K562 (cell line): ENCODE measurements at regions not wholly inside any gene's neighbourhood (a gene's known extent, or its start where the extent isn't known, plus 50 kb on each side); places are given as distances from the start of the nearest gene placed in this dataset.
A peak's percentile ranks its signal among the peaks of the same experiment; 100 is the strongest.

ENCODE experiments used
- ATAC-seq: fragments of 200-7000 bp; cut with Tn5 transposase; 3 replicates; pipeline ENCODE4 v1.9.1; 2020; ENCODE audit warnings: moderate library complexity
- BruUV-seq: library from RNA; stranded (reverse); fragments of 400-500 nt; replicated peaks from 2 replicates; lab custom pipeline; 2021; lab: Mats Ljungman, UMichigan
- CTCF ChIA-PET: fragments of 300-600 bp; formaldehyde crosslinking; extraction: SDS; loops from one replicate; lab custom pipeline; 2021; ENCODE audit warnings: low intra/inter-chr PET ratio; lab: Yijun Ruan, JAX
- POLR2A ChIA-PET: fragments of 300-600, 350-650 bp; sonication (Branson Sonifier 250); formaldehyde crosslinking; extraction: SDS; loops from one replicate; lab custom pipeline; 2021; ENCODE audit warnings: antibody characterized with exemption, inconsistent platforms; lab: Yijun Ruan, JAX
- DNase-seq, 4 experiments: peaks; one replicate each; pipeline versions ENCODE4 v3.0.0 to v3.0.0-alpha.2; 2011 to 2018; ENCODE audit warnings: low spot score in 3 of 4, mixed read lengths in 3 of 4; ENCODE audit errors: extremely low read depth in 1 of 4
- FAIRE-seq: peaks from 2 replicates; lab custom pipeline; 2011; peaks lifted over from hg19 to GRCh38; lab: Jason Lieb, UNC
- H2AFZ ChIP-seq: 2 replicates; pipeline ENCODE4 v1.6.0; 2011; ENCODE audit warnings: low read depth, low read length, control low read depth, inconsistent platforms
- H3K27ac ChIP-seq: fragments of 200-600 bp; 3 replicates; pipeline ENCODE4 v1.8.0; 2011; ENCODE audit warnings: low read depth, mild to moderate bottlenecking, control low read depth, inconsistent platforms, low read length, moderate library complexity, mixed read lengths; ENCODE audit errors: extremely low read depth
- H3K27me3 ChIP-seq, 2 experiments: fragments of 300-600 bp in 1 of 2; 2 replicates in 1 of 2; 3 replicates in 1 of 2; pipeline versions ENCODE4 v1.6.0 to v1.8.0; 2011; ENCODE audit warnings: inconsistent platforms in 2 of 2, low read length in 2 of 2, mild to moderate bottlenecking in 1 of 2, mixed read lengths in 1 of 2, moderate library complexity in 1 of 2; ENCODE audit not compliant: control insufficient read depth in 2 of 2, insufficient read depth in 2 of 2
- H3K36me3 ChIP-seq: fragments of 300-600 bp; 3 replicates; pipeline ENCODE4 v1.8.0; 2011; ENCODE audit warnings: mild to moderate bottlenecking, low read length, inconsistent platforms; ENCODE audit not compliant: control insufficient read depth, insufficient read depth
- H3K4me1 ChIP-seq, 2 experiments: fragments of 200-600 bp in 1 of 2; replicated peaks in 1 of 2; 2 replicates in 1 of 2; 3 replicates in 1 of 2; pipeline versions ENCODE4 v1.5.1 to v1.8.0; 2011; ENCODE audit warnings: inconsistent platforms in 2 of 2, low read length in 2 of 2, mild to moderate bottlenecking in 1 of 2, mixed read lengths in 1 of 2, moderate library complexity in 1 of 2; ENCODE audit not compliant: control insufficient read depth in 2 of 2, insufficient read depth in 2 of 2
- H3K4me2 ChIP-seq: 2 replicates; pipeline ENCODE4 v1.6.1; 2011; ENCODE audit warnings: low read length, control low read depth, inconsistent platforms, mixed read lengths; ENCODE audit not compliant: insufficient read depth
- H3K4me3 ChIP-seq: fragments of 200-600 bp; sonication (generic), shearing (Covaris generic); 2 replicates; pipeline ENCODE4 v1.5.1; 2016; ENCODE audit warnings: control low read depth, inconsistent platforms
- H3K79me2 ChIP-seq: fragments of 200-600 bp; 3 replicates; pipeline ENCODE4 v1.8.0; 2011; ENCODE audit warnings: low read length, inconsistent platforms; ENCODE audit not compliant: control insufficient read depth, insufficient read depth
- H3K9ac ChIP-seq, 2 experiments: 2 replicates each; pipeline versions ENCODE4 v1.6.0 to v1.6.1; 2011; ENCODE audit warnings: low read depth in 2 of 2, low read length in 2 of 2, control low read depth in 1 of 2, inconsistent platforms in 1 of 2, mild to moderate bottlenecking in 1 of 2, mixed read lengths in 1 of 2; ENCODE audit not compliant: insufficient read depth in 1 of 2
- H3K9me1 ChIP-seq: one replicate; pipeline ENCODE4 v1.6.0; 2011; ENCODE audit warnings: inconsistent platforms, mild to moderate bottlenecking, low read length, moderate library complexity; ENCODE audit not compliant: control insufficient read depth, insufficient read depth
- H3K9me3 ChIP-seq: replicated peaks from 2 replicates; pipeline ENCODE4 v1.5.1; 2011; ENCODE audit warnings: low read depth, low read length, inconsistent platforms; ENCODE audit not compliant: control insufficient read depth, insufficient read depth
- H4K20me1 ChIP-seq: replicated peaks from 2 replicates; pipeline ENCODE4 v1.6.1; 2011; ENCODE audit warnings: low read length, inconsistent platforms, mixed read lengths; ENCODE audit not compliant: control insufficient read depth, insufficient read depth
- AFF4 ChIP-seq: sonication (generic); formaldehyde crosslinking; IDR thresholded peaks from 2 replicates; pipeline ENCODE4 v1.8.0; 2023; ENCODE audit warnings: mild to moderate bottlenecking, missing genetic modification reagents
- ZNF12 ChIP-seq: sonication (generic); formaldehyde crosslinking; IDR thresholded peaks from 2 replicates; pipeline ENCODE4 v1.4.0; 2020; ENCODE audit warnings: mild to moderate bottlenecking, missing genetic modification reagents
- WGBS: fragments of 100-300 bp; shearing (Covaris generic); methylation state at CpG from one replicate; pipeline ENCODE4 v1.1.6; 2016; ENCODE audit warnings: low coverage, mixed read lengths; ENCODE audit not compliant: insufficient coverage; ENCODE audit errors: missing lambda C conversion rate; 5-methylcytosine and 5-hydroxymethylcytosine counted together
- in situ Hi-C: fragments of 300-500 bp; cut with MboI; formaldehyde crosslinking; loops from 4 replicates; pipeline ENCODE4 v1.15.0; 2018; ENCODE audit warnings: inconsistent platforms, mixed read lengths
- intact Hi-C: fragments of 100-400 bp; cut with micrococcal nuclease; formaldehyde crosslinking; loops from 2 replicates; pipeline ENCODE4 v1.14.2; 2022

- Histone ChIP-seq H3K4me3 (no peak overlapping the region), H3K27ac (no peak overlapping the region), H4K20me1 (no peaks in the 10 kb centered on the region), H3K9me3 (no peaks in the 10 kb centered on the region), H3K9ac (no peak overlapping the region), H3K4me1 (no peaks in the 10 kb centered on the region), H3K4me2 (no peak overlapping the region), H2AFZ (no peak overlapping the region), H3K79me2 (no peaks in the 10 kb centered on the region), H3K27me3 (peaks cover 5 to 12% of the 10 kb centered on the region in 2 experiments; a peak in 2 of 5 replicates), H3K9me1 (no peaks in the 10 kb centered on the region), H3K36me3 (no peaks in the 10 kb centered on the region)
- 5% methylated on average over 5 of the region's 5 CpGs for WGBS
- ATAC-seq (no peak), FAIRE-seq (no peak), DNase-seq (no peak)
- no peak for TF ChIP-seq AFF4 (CRISPR knock-in tag)
- TF ChIP-seq ZNF12 = peak; percentile 66; the same call in 1 of the 2 replicates
- CTCF ChIA-PET = no interaction called here
- POLR2A ChIA-PET = interaction anchor here (0.6 to 1.6 kb wide), 3 partner anchors 9 to 26 kb away, joined by 3 to 9 read pairs (median 3); no protein-coding TSS in a partner anchor
- BruUV-seq = no TSS peak
- in situ Hi-C loops (no loop called here), intact Hi-C loops (no loop called here)
These were observed 55.2 kb upstream of the WDR26 start for GRCh38 chr1:224489534-224490365.
